ENCODE measurements at regions not wholly inside any gene's neighbourhood (a gene's known extent, or its start where the extent isn't known, plus 50 kb on each side); places are given as distances from the start of the nearest gene placed in this dataset.
"Not testable (repeated sequence)": the region's sequence is repeated elsewhere in the genome, so short reads cannot be mapped to it uniquely, and the experiment has no call there.

DNA sequence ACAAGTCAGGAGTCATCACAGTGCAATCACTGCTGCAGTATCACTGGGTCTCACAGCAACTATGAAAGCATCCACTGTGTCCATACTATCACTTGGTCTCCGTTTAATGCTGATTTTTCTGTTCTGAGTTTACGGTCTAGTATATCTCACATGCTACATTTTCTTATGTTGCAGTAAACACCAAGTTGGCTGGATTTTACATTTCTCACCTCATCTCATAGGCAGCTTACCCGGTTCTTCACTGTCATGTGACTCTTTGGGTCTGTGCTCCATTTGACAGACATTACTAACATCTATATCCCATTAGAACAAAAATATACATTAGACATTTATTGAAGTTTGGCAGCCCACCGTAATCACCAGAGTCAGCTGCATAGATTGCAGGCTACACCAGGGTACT is 115.7 kb upstream of the PRMT8 start:
- no peak for TF ChIP-seq CTBP1 (IDR thresholded peaks at IDR 0.05; ENCODE audit: borderline replicate concordance)
- no peak for TF ChIP-seq BHLHE40 (IDR thresholded peaks at IDR 0.05; ENCODE audit: borderline replicate concordance)
- no peak for TF ChIP-seq LEF1 (IDR thresholded peaks at IDR 0.05; ENCODE audit: borderline replicate concordance)
- no peak for TF ChIP-seq FOXM1 (IDR thresholded peaks at IDR 0.05; ENCODE audit: borderline replicate concordance)
- no peak for TF ChIP-seq L3MBTL2 (conservative IDR thresholded peaks at IDR 0.05)
- TF ChIP-seq ELF4 (IDR thresholded peaks at IDR 0.05), result no peak
- ChIA-PET CTCF (no interaction called here), POLR2A (no interaction called here)
- no peak for DNase-seq (ENCODE audit: extremely low spot score)

DNA sequence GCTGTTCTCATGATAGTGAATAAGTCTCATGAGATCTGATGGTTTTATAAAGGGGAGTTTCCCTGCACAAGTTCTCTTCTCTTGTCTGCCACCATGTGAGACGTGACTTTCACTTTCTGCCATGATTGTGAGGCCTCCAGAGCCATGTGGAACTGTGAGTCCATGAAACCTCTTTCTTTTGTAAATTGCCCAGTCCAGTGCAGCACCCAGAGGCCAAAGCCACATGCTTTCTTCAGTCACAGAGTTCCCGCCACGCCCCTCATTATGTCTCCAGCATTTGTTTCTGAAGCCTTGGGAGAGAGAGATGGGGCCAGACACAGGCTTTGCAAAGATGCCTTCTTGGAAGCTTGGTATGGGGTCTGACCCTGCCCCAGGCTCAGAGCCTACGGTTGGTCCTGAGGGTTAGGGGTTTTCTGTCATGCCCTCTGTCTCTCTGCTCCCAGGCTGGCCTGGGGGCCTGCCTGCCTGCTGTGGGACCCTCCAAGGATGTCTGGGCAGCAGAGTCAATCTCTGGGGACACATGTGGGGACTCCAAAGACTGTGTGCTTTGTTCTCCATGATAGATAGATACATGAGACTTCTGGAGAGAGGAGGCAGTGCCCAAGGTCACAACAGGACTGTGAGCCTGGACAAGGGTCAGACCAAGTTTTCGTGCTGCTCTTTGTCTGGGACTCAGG is 114.1 kb upstream of the PRMT8 start:
- TF ChIP-seq L3MBTL2 (conservative IDR thresholded peaks at IDR 0.05) (no peak), FOXA1 (IDR thresholded peaks at IDR 0.05) (no peak), SP1 (IDR thresholded peaks at IDR 0.05) (no peak), LEF1 (IDR thresholded peaks at IDR 0.05; ENCODE audit: borderline replicate concordance) (no peak), TARDBP (IDR thresholded peaks at IDR 0.05) (no peak), ZNF384 (IDR thresholded peaks at IDR 0.05) (no peak), ARNT (IDR thresholded peaks at IDR 0.05) (no peak), NFRKB (IDR thresholded peaks at IDR 0.05) (no peak), CTBP1 (IDR thresholded peaks at IDR 0.05; ENCODE audit: borderline replicate concordance) (no peak), SUZ12 (IDR thresholded peaks at IDR 0.05) (no peak), FOXM1 (IDR thresholded peaks at IDR 0.05; ENCODE audit: borderline replicate concordance) (no peak), BHLHE40 (IDR thresholded peaks at IDR 0.05; ENCODE audit: borderline replicate concordance) (no peak), FOXK2 (IDR thresholded peaks at IDR 0.05) (no peak), ELF4 (IDR thresholded peaks at IDR 0.05) (no peak)
- TF ChIP-seq, protein P1, sequence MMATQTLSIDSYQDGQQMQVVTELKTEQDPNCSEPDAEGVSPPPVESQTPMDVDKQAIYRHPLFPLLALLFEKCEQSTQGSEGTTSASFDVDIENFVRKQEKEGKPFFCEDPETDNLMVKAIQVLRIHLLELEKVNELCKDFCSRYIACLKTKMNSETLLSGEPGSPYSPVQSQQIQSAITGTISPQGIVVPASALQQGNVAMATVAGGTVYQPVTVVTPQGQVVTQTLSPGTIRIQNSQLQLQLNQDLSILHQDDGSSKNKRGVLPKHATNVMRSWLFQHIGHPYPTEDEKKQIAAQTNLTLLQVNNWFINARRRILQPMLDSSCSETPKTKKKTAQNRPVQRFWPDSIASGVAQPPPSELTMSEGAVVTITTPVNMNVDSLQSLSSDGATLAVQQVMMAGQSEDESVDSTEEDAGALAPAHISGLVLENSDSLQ (IDR thresholded peaks at IDR 0.05), result no peak
- POLR2A ChIA-PET, result no interaction called here
- no peak for DNase-seq (ENCODE audit: extremely low spot score)
- CTCF ChIA-PET, result no interaction called here

DNA sequence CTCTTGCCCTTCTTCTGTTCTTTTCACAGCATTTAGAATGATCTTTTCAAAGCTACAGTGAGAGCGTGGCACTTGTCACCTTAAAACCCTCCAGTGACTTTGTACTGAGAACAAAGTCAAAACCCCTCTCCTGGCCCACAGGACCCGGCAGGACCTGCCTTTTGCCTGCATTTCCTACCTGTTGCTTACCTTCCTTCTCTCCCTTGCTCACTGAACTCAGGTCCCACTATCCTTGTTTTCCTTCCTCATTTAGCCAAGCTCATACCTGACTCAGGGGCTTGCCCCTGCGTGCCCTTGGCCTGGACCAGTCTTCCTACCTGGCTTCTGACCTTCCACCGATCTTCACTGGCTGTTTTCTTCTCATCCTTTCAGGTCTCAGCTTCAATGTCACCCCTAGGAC is 112.3 kb upstream of the PRMT8 start:
- ChIA-PET CTCF (no interaction called here), POLR2A (no interaction called here)
- no peak for TF ChIP-seq SP1 (IDR thresholded peaks at IDR 0.05)
- TF ChIP-seq FOXK2 (IDR thresholded peaks at IDR 0.05), result no peak
- no peak for TF ChIP-seq ELF4 (IDR thresholded peaks at IDR 0.05)
- no peak for TF ChIP-seq ARNT (IDR thresholded peaks at IDR 0.05)
- DNase-seq (ENCODE audit: extremely low spot score), result no peak

DNA sequence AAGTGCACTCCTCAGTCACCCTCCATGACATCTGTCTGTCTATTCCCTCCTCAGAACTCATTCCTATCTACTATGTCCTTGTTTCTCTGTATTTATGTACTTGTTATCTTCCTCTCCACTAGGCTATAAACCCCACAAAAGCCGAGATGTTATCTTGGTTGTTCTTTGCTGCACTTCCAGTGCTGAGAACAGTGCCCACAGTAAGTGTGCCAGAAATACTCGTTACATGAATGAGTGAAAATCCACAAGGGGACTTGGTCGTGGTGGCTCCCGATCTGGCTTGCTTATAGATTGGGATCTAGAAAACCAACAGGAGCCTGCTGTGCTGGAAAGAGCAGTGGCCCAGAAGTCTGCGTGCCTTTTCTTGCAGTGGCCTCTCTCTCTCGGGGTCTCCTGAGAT is 111.9 kb upstream of the PRMT8 start:
- TF ChIP-seq CTBP1 (IDR thresholded peaks at IDR 0.05; ENCODE audit: borderline replicate concordance) (no peak), SUZ12 (IDR thresholded peaks at IDR 0.05) (no peak), FOXA1 (IDR thresholded peaks at IDR 0.05) (no peak), ELF4 (IDR thresholded peaks at IDR 0.05) (no peak), FOXK2 (IDR thresholded peaks at IDR 0.05) (no peak), ZNF384 (IDR thresholded peaks at IDR 0.05) (no peak), HDGF (IDR thresholded peaks at IDR 0.05; ENCODE audit: borderline replicate concordance) (no peak), BHLHE40 (IDR thresholded peaks at IDR 0.05; ENCODE audit: borderline replicate concordance) (no peak)
- TF ChIP-seq, protein P1 (IDR thresholded peaks at IDR 0.05), result no peak
- no peak for DNase-seq (ENCODE audit: extremely low spot score)
- ChIA-PET CTCF (no interaction called here), POLR2A (no interaction called here)

DNA sequence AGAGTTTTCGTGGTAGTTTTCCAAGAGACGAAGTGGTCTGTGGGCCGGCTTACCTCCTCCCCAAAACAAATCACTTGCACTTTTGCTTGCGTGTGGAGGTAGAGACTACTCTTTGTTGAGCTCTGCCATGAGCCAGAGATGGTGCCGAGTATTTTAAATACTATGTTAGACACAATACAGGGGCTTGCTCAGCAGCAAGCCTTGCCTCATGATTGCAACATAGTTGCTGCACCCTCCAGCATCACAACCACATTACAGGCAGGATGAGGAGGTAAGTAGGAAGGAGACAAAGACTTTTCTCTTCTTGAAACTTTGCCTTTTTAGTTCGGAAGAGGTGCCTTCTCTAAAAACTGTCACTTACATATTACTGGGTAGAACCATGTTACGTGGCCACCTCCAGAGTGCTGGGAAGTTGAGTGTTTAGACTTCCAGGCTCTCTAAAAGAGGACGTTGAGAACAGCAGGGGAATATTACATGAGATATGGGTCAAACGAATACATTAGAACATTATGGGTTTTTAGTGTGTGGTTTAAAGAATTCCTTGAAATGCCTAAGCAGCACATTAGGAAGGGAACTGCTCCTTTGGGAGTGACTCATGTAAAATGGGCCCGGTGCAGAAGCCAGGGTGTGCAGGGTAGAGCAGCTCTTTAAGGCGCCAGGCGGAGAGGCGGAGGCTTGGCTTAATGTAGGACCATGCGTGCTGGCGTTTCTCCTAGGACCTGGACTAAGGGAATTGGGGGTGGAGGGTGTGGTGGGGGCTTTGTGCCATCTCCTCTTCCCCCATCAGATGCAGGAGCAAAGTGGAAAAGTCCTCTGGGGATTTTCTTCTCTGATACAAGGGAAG is 110.6 kb upstream of the PRMT8 start:
- DNase-seq (ENCODE audit: extremely low spot score), result no peak
- ChIA-PET POLR2A (no interaction called here), CTCF (no interaction called here)
- TF ChIP-seq FOXA1 (IDR thresholded peaks at IDR 0.05) (no peak), SP1 (IDR thresholded peaks at IDR 0.05) (no peak), BHLHE40 (IDR thresholded peaks at IDR 0.05; ENCODE audit: borderline replicate concordance) (no peak), L3MBTL2 (conservative IDR thresholded peaks at IDR 0.05) (no peak)

DNA sequence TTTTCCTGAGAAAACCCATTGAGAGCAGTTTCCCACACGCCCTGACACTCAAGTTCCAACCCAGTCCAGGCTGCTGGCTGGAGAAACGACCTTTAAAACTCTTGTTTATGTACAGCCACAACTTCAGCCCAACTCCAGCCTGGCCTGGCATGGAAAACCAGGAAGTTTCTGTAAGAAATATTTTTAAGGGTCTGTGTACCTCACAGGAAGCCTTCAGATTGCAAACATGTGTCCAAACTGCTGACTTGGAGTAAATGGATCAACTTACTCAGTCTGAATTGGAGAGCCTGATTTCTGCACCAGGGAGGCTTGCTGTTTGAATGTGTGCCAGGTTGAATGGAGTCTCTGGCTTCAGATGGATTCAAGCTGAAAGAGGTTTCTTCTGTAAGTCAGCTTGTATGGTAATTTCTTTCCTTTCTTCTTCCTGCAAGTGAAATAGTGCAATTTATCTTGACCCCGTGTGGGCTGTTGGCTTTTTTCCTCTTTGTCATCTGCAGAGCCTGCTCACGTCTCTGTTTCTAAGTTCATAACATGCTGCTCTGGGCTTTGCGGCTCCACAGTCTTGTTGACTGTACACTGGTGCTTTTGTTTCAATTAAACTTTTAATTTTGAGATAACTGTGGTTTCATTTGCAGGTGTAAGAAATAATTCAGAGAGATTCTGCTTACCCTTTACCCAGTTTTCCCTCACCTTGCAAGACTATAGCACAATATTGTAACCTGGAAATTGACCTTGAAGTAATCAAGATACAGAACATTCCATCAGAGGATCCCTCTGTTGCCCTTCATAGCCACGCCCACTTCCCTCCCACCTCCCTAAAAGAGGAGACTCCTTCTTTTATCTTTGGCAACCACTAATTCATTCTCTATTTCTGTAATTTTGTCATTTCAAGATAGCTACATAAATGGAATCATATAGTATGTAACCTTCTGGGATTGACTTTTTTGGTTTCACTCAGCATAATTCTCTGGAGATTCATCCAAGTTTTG is 109.7 kb upstream of the PRMT8 start:
- no peak for TF ChIP-seq ZNF384 (IDR thresholded peaks at IDR 0.05)
- CTCF ChIA-PET, result interaction anchor here (1.4 kb wide), 1 partner anchor 8 kb away, joined by 5 read pairs; no protein-coding TSS in a partner anchor
- POLR2A ChIA-PET, result no interaction called here
- DNase-seq (ENCODE audit: extremely low spot score), result no peak

DNA sequence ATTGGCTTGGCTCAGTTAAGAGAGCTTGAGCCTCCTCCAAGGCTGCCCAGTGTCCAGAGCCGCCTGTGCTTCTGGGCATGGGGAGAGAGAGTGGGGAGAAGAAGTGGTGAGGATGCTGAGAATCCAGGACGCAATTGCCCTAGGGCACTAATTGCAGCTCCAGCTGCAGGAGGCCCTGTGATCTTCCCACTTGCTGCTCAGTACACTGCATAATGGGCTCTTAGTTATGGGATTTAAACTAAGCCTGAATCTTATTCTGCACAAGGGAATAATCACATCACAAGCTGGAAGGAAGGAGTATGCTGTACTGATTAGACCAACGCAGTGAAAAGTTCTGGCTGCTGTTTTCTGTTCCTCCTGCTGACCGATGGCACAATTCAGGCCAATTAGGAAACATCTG is 101.0 kb upstream of the PRMT8 start:
- ChIA-PET POLR2A (no interaction called here), CTCF (no interaction called here)
- DNase-seq (ENCODE audit: extremely low spot score), result no peak
- no peak for TF ChIP-seq BHLHE40 (IDR thresholded peaks at IDR 0.05; ENCODE audit: borderline replicate concordance)
- no peak for TF ChIP-seq SP1 (IDR thresholded peaks at IDR 0.05)
- no peak for TF ChIP-seq FOXK2 (IDR thresholded peaks at IDR 0.05)
- no peak for TF ChIP-seq SUZ12 (IDR thresholded peaks at IDR 0.05)
- TF ChIP-seq L3MBTL2 (conservative IDR thresholded peaks at IDR 0.05), result no peak
- TF ChIP-seq NFRKB (IDR thresholded peaks at IDR 0.05), result no peak

DNA sequence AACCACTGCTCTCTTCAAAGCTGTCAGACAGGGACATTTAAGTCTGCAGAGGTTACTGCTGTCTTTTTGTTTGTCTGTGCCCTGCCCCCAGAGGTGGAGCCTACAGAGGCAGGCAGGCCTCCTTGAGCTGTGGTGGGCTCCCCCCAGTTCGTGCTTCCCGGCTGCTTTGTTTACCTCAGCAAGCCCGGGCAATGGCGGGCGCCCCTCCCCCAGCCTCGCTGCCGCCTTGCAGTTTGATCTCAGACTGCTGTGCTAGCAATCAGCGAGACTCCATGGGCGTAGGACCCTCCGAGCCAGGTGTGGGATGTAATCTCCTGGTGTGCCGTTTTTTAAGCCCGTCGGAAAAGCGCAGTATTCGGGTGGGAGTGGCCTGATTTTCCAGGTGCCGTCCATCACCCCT is 93.4 kb upstream of the PRMT8 start:
- POLR2A ChIA-PET; DNase-seq (ENCODE audit: extremely low spot score); CTCF ChIA-PET: not testable (repeated sequence)

All from HEK293T (cell line).